ENCODE measurements at regions not wholly inside any gene's neighbourhood (a gene's known extent, or its start where the extent isn't known, plus 50 kb on each side); places are given as distances from the start of the nearest gene placed in this dataset.

DNA sequence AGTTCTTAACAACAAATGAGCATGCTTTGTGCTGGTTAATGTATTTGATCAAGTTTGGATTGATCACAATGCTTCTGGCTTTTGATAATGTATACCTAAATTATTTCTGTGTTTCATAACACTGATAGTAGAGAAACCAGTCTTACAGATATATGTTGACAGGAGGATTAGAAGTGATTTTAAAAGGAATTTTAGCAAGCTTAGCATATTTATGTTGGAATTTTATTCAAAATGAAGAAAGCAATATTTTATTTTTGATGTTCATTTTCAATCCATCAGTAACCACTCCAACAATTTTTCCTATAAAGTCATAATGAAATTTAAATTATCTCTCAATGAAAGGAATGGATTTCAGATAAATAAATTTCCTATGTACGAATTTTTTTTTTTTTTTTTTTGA is 291.8 kb downstream of the HHIPL2 start:
- ChIA-PET CTCF (no interaction called here), RAD21 (ENCODE audit: low non-redundant PET in 1 of 2, low total read pairs in 2 of 2, uncharacterized antibody in 2 of 2, unreplicated experiment in 2 of 2) (no interaction called here), POLR2A (no interaction called here)
- TF ChIP-seq CBX3 (IDR thresholded peaks at IDR 0.05; ENCODE audit: low read depth) (no peak), CTCF (IDR thresholded peaks at IDR 0.05 in 2 of 3, conservative IDR thresholded peaks at IDR 0.05 in 1 of 3; ENCODE audit: borderline replicate concordance in 1 of 3, insufficient read depth in 1 of 3, low read depth in 2 of 3, low read length in 2 of 3) (no peak), SIN3A (IDR thresholded peaks at IDR 0.05; ENCODE audit: low read depth) (no peak), ATF3 (IDR thresholded peaks at IDR 0.05) (no peak), FOSL1 (IDR thresholded peaks at IDR 0.05; ENCODE audit: low read depth) (no peak), EGR1 (IDR thresholded peaks at IDR 0.05; ENCODE audit: low read depth) (no peak), EZH2phosphoT487 (IDR thresholded peaks at IDR 0.05; ENCODE audit: borderline replicate concordance) (no peak), MAX (IDR thresholded peaks at IDR 0.05) (no peak), EZH2 (IDR thresholded peaks at IDR 0.05) (no peak), SP1 (IDR thresholded peaks at IDR 0.05; ENCODE audit: low read depth) (no peak), YY1 (IDR thresholded peaks at IDR 0.05; ENCODE audit: extremely low read depth, insufficient replicate concordance, low read depth, low read length) (no peak), RAD21 (IDR thresholded peaks at IDR 0.05; ENCODE audit: low read depth) (no peak), SRF (IDR thresholded peaks at IDR 0.05; ENCODE audit: low read depth) (no peak), ZNF274 (IDR thresholded peaks at IDR 0.05; ENCODE audit: low read depth, low read length) (no peak), TCF7L2 (IDR thresholded peaks at IDR 0.05; ENCODE audit: borderline replicate concordance, extremely low read depth, insufficient read depth, insufficient read length) (no peak), CEBPB (IDR thresholded peaks at IDR 0.05; ENCODE audit: low read depth) (no peak)
- TF ChIP-seq, protein P1, sequence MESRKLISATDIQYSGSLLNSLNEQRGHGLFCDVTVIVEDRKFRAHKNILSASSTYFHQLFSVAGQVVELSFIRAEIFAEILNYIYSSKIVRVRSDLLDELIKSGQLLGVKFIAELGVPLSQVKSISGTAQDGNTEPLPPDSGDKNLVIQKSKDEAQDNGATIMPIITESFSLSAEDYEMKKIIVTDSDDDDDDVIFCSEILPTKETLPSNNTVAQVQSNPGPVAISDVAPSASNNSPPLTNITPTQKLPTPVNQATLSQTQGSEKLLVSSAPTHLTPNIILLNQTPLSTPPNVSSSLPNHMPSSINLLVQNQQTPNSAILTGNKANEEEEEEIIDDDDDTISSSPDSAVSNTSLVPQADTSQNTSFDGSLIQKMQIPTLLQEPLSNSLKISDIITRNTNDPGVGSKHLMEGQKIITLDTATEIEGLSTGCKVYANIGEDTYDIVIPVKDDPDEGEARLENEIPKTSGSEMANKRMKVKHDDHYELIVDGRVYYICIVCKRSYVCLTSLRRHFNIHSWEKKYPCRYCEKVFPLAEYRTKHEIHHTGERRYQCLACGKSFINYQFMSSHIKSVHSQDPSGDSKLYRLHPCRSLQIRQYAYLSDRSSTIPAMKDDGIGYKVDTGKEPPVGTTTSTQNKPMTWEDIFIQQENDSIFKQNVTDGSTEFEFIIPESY (IDR thresholded peaks at IDR 0.05; ENCODE audit: extremely low read depth, insufficient replicate concordance, low read length): no peak
- Histone ChIP-seq H3K36me3 (ENCODE audit: control insufficient read depth in 1 of 2, insufficient read depth in 2 of 2, low read length in 2 of 2) (no peaks in the 10 kb centered on the region), H3K27ac (ENCODE audit: low read depth, low read length) (no peak overlapping the region), H4K20me1 (ENCODE audit: insufficient read depth) (no peaks in the 10 kb centered on the region), H3K79me2 (ENCODE audit: insufficient read depth, low read length) (no peaks in the 10 kb centered on the region), H3K9me3 (ENCODE audit: control insufficient read depth in 1 of 2, insufficient read depth in 1 of 2, low read depth in 1 of 2, low read length in 2 of 2) (no peaks in the 10 kb centered on the region), H2AFZ (ENCODE audit: low read depth, low read length, poor library complexity, severe bottlenecking) (no peak overlapping the region), H3K27me3 (ENCODE audit: insufficient read depth, low read length) (no peaks in the 10 kb centered on the region), H3K4me3 (replicated peaks in 1 of 2; ENCODE audit: low read depth in 1 of 2, low read length in 2 of 2) (no peak overlapping the region), H3K9me2 (ENCODE audit: insufficient read depth) (no peaks in the 10 kb centered on the region), H3K4me2 (ENCODE audit: low read length) (no peak overlapping the region), H3K4me1 (ENCODE audit: control insufficient read depth in 1 of 2, insufficient read depth in 2 of 2, low read length in 2 of 2) (no peaks in the 10 kb centered on the region; a peak in 1 of 4 replicates), H3K9ac (ENCODE audit: low read length) (no peak overlapping the region)
- ATAC-seq (no peak), DNase-seq (ENCODE audit: low read depth, low spot score) (no peak)
- BruUV-seq (replicated peaks): no TSS peak
- intact Hi-C loops (cut with micrococcal nuclease): no loop called here

Measured in HCT116 (cell line).